Breast epithelium (tissue), 3 donors: ENCODE measurements at regions not wholly inside any gene's neighbourhood (a gene's known extent, or its start where the extent isn't known, plus 50 kb on each side); places are given as distances from the start of the nearest gene placed in this dataset.

Experiments used
- POLR2A ChIP-seq: fragments of 450-650 bp; IDR thresholded peaks from one replicate; pipeline ENCODE4 v1.6.1; 2016; ENCODE audit warnings: antibody characterized with exemption, mild to moderate bottlenecking, moderate library complexity
- TF ChIP-seq, protein P1 (sequence below), 3 donors: fragments of 450-650 bp; IDR thresholded peaks; one replicate each; pipeline ENCODE4 v1.5.1; 2016 to 2017; ENCODE audit warnings: antibody characterized with exemption in 3 of 3, mild to moderate bottlenecking in 3 of 3, moderate library complexity in 3 of 3

DNA sequence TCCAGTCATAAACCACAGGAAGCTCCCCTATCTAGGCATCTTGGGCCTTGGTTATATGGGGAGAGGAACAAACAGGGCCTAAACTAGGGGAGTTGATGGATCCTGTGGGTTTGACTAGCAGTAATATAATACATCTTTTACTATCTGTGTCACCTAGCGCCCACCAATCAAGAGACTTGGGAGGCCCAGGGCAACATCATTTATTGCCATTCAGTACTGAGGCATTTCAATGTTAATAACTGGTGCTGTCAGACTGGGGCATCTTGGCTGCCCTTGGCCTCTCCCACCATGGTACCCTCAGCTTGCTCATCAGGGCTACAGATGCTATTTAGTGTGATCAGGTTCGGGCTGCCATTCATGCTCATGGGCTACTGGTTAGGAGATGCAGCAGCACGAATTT, 320.7 kb downstream of the MYCN start:
- TF ChIP-seq POLR2A, result no peak
- TF ChIP-seq, protein P1, sequence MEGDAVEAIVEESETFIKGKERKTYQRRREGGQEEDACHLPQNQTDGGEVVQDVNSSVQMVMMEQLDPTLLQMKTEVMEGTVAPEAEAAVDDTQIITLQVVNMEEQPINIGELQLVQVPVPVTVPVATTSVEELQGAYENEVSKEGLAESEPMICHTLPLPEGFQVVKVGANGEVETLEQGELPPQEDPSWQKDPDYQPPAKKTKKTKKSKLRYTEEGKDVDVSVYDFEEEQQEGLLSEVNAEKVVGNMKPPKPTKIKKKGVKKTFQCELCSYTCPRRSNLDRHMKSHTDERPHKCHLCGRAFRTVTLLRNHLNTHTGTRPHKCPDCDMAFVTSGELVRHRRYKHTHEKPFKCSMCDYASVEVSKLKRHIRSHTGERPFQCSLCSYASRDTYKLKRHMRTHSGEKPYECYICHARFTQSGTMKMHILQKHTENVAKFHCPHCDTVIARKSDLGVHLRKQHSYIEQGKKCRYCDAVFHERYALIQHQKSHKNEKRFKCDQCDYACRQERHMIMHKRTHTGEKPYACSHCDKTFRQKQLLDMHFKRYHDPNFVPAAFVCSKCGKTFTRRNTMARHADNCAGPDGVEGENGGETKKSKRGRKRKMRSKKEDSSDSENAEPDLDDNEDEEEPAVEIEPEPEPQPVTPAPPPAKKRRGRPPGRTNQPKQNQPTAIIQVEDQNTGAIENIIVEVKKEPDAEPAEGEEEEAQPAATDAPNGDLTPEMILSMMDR (IDR thresholded peaks at IDR 0.05), result no peak
